ENCODE measurements at regions not wholly inside any gene's neighbourhood (a gene's known extent, or its start where the extent isn't known, plus 50 kb on each side); places are given as distances from the start of the nearest gene placed in this dataset.
A peak's percentile ranks its signal among the peaks of the same experiment; 100 is the strongest.
"Not testable (repeated sequence)": the region's sequence is repeated elsewhere in the genome, so short reads cannot be mapped to it uniquely, and the experiment has no call there.

DNA sequence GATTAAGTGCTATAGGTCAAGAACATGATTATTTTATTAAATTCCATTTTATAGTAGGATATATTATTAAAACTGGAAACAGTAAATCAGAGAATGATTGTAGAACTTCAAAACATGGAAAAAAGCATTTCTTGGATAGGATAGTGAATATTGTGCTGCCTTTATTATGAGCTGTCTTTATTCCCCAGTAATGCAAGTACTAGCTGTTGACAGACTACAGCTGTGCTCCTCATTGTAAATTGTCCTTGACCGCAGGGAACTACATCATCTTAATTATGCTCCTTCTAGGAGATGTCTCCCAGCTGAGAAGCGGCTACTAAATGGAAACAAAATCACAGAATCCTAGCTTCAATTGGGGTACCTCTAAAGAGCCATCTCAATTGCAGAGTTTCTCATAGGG lies 1457.2 kb upstream of the PCDH7 start:
- DNase-seq (ENCODE audit: low read depth in 2 of 2): no peak

DNA sequence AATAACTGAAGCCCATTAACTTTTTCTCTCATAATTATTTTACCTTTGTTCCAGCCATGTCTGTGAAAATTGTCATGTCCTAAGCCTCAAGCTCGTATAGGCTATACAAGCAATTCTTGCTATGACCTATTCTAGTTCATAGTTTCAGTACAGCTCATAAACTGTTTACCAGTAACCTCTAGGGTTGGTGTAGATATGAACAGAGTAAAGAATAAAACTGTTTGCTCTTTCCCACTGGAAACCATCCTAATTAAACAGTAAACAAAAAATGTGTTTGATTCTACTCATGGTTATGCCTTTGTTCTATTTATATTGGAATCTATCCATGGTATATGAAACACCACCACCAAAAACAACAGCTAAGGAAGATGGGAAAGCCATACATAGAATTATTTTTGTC lies 1444.0 kb upstream of the PCDH7 start:
- DNase-seq (ENCODE audit: low read depth in 2 of 2): no peak

DNA sequence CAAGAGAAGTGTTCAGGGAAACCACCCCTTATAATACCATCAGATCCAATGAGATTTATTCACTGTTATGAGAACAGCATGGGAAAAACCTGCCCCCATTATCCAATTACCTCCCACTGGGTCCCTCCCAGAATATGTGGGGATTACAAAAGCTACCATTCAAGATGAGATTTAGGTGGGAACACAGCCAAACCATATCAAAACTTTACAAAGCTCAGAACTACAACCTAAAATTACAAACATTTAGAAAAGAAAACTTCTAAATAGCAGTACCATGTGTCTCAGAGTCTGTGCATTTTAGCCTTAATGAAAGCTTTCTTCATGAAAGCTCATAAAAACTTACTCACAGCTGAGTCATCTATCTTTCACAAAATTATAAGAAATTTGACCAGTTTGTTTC lies 1442.8 kb upstream of the PCDH7 start:
- peak; percentile 4 to 5 for DNase-seq (ENCODE audit: low read depth in 2 of 2)

DNA sequence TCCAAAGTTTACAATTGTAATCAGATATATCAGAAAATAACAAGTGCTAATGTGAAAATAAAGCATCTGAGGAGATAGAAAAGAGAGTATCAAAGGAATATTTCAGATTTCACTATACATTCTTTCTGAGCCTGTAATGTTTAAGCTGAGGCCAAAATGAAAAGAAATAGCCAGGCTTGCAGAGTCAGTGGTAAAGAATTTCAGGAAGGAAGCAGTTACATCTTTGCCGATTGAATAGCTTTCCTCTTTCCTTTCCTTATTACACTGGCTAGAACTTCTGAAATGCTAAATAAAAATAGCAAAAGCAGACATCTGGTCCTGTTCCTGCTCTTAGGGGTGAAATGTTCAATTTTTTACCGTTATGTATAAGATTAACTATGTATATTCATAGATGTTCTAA lies 1441.6 kb upstream of the PCDH7 start:
- peak; percentile 14 to 23 for DNase-seq (ENCODE audit: low read depth in 2 of 2)

DNA sequence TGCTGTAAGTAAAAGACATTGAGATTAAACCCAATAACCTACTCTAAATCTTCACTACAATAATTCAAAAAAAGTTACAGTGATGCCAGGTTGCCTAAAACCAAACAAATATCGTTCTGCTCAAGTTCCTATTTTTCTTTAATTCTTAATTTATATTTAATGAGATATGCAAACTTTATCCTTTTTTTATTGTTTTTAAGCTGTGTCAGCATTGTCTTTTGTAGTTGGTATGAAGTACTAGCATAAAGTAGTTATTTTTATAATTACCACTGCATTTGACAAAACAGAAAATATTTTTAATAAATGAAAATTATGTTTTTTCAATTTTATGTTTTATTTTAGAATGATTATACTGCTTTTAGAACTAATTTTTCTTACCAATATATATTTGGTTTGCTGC lies 1431.1 kb upstream of the PCDH7 start:
- no peak for DNase-seq (ENCODE audit: low read depth in 2 of 2)

DNA sequence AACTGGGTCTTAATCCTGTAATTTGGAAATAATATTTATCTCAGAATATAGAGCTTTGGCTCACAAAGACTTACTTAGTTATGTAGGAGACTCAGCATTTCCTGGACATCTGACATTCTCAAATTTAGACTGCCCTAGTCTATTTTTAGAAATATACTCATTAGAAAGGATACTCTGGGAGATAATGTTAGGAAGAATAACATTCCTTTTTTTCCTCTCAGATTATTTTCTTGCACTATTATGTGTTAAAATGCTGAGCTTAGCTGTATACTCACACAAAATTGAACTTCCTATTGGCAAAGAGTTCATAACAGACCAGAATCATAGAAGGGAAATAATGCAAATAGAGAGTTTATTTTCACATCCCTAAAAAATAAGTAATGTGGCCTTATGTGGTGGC lies 1424.9 kb upstream of the PCDH7 start:
- DNase-seq (ENCODE audit: low read depth in 2 of 2): no peak

DNA sequence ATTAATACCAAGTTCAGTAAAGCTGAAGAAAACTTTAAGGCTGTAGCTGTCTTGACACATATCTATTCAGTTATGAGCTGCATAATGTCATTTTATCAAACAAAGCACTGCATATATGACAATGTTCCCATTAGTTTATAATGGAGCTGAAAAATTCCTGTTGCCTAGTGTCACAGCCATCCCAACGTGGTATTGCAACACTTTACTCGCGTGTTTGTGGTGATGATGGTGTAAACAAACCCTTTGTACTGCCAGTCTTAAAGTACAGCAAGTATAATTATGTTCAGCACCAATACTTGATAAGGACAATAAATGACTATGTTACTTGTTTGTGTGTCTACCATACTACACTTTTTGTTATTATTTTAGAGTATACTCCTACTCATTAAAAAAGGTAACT lies 1415.6 kb upstream of the PCDH7 start:
- no peak for DNase-seq (ENCODE audit: low read depth in 2 of 2)

DNA sequence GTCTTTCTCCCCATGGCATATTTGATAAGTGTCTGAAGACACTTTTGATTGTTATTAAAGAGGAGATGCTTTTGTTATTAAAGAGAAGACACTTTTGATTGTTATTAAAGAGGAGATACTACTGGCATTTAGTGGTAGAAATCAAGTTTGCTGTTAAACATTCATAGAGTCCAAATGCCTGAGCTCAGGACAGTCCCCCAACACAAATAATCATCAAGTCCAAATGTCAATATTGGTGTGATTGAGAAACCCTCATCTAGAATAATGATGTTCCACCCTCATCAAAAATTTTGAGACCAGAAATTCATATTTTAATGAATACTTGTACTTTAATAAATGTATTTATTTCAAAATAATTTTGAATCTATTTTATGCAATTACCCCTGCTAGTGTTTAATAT lies 1412.9 kb upstream of the PCDH7 start:
- DNase-seq (ENCODE audit: low read depth in 2 of 2): no peak

DNA sequence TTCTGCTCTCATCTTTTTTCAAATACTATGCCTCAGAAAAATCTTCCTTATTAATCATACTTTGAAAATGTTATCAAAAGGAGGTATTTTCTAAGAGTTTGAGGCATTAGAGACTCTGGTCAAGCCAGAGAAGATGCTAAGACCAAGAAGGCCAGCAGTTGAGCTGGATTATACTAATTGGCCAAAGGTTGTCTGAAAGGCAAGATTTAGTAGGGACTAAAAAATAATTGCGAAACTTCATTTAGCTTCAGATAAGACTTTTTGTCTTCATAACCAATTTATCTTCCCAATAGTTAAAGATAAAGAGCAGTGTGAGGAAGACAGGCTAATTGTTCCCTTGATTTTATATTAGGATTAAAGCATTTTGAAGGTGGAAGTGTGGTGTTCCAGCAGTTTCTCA lies 1412.4 kb upstream of the PCDH7 start:
- DNase-seq (ENCODE audit: low read depth in 2 of 2): no peak

DNA sequence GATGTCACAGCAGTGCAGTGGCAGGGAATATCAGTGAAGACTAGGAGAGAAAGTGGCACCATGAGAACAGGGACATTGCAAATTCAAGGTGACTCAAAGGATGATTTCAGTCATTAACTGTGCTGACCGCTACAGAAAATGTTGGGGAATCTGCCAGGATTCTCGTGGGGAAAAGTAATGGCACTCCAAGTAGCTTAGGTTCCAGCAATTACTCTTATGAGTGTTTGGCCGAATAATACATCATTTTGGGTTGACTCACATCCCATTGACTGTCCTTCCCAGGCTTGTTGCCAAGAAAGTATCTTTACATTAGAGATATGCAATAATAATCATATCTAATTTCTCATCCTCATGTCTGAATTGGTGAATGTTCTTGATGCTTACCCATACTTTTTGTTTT lies 1411.1 kb upstream of the PCDH7 start:
- peak; percentile 32 to 37 for DNase-seq (ENCODE audit: low read depth in 2 of 2)

DNA sequence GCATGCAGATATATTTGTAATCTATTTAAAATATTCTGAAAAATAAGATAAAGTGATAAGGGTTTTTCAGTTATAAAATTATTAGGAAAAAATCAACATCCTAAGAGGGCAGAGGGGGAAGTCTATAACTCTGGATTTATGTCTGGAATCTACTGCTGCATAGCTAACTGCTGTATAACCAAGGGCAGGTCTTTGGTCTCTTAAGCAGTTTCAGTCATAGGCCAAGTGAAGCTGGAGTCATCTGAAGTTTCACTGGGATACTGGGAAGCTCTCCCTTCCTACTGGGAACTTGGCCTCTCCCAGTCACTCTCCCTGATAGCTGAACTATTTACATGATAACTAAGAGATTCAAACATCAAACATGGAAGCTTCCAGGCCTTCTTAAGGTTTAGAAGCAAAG lies 1409.9 kb upstream of the PCDH7 start:
- DNase-seq (ENCODE audit: low read depth in 2 of 2): no peak

DNA sequence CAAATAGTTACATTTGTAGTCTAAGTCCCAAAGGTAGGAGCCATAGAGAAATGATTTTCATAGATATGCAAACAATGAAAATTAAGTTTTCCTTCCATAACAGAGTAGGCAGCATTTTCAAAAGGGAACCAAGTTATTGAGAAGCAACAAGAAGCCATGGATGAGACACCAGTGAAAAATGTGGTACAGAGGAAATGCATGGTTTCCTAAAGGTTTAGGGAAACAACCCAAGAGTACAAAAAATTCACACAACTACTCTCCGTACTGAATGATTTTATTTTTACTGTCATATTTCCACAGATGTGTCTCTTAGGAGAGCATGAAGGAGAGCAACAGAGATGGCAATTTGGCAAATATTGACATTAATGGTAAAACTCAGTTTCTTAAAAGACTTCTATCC lies 1408.9 kb upstream of the PCDH7 start:
- DNase-seq (ENCODE audit: low read depth in 2 of 2): no peak

DNA sequence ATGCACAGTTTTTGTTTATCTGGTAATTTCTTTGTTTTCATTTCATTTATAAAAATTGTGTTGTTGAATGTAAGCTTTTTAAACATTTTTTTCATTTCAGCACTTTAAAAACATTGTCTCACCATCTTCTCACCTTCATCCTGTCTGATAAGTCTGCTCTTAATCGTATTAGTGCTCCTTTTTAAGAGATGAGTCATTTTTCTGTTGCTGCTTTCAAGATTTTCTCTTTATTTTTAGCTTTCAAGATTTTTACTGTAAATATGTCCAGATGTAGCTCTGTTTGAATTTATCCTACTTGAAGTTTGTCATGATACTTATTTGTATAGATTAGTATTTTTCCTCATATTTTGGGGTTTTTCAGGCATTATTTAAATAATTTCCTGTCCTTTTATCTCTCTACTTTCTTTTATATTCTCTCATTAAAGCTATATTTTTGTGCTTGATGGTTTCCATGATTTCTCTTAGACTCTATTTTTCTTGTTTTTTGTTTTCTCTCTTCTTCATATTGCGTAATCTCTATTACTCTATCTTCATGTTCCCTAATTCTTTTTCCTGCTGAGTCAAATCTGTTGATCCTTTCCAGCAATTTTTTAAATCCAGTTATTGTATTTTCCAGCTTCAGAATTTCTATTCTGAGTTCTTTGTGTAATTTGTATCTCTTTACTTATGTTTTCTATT lies 1400.4 kb upstream of the PCDH7 start:
- DNase-seq (ENCODE audit: low read depth in 2 of 2): no peak

DNA sequence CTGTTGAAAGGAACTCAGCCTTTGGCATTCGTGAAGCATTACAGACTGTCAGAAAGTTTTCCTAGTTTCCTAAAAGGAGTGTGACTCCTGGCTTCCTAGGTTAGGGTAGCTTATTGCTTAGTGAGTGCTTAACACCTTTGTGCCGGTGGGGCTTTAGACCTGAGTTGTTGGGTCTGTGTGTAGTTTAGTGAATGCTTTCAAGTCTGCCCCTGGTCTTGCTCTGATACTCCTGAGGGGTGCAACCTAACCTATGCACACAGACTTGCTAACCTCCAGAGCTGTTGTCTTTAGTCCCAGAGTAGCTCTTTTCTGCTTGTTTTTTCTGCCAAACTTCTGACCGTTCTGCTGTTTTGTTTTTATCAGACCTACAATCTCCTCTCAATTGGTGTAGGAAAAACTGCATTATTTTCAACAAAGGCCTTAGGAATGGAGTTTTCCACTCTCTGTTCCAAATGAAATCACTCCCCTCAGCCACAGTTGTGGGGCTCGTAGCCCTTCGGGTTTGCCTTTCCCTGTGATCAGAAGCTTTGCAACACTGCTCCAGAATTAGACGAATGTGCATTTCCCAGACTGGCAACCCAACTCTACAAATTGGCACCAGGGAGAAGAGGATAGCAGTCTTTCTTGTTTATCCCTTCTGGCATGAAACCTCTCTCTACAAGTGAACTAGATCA lies 1399.1 kb upstream of the PCDH7 start:
- DNase-seq (ENCODE audit: low read depth in 2 of 2): no peak

DNA sequence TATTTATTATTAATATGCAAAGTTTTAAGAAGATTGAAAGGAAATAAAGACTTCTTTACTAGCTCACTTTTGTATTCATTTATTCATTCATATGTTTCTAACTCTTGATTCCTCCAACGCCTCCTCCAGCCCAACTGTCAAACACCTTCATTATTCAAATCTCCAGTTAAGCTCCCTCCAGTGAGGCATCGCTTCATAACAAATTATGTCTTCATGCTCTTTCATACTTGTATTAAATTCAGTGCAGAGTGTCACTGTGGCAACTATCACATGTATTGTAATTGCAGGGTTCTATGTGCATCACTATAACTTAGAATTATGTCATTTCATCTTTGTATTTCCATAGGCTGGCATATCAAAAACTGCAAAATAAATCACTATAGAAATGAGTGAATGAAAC lies 1394.2 kb upstream of the PCDH7 start:
- no peak for DNase-seq (ENCODE audit: low read depth in 2 of 2)

DNA sequence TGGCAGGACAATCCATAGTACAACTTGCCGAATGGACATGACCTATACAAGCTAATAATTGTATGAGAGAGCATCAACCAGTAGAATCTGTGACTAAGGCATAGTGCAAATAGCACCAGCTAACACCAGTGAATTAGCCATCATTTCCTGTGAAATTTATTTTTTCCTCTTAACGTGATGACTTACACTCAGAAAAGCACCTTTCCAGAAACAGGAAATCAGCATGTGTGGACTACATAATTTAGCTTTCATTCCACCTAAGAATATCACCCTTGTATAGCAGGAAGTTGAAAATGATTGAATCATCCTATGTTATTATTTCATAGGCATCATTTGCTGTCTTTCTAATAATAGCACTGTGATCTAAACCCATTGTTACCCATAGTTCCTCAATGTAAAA lies 1393.4 kb upstream of the PCDH7 start:
- DNase-seq (ENCODE audit: low read depth in 2 of 2): no peak

DNA sequence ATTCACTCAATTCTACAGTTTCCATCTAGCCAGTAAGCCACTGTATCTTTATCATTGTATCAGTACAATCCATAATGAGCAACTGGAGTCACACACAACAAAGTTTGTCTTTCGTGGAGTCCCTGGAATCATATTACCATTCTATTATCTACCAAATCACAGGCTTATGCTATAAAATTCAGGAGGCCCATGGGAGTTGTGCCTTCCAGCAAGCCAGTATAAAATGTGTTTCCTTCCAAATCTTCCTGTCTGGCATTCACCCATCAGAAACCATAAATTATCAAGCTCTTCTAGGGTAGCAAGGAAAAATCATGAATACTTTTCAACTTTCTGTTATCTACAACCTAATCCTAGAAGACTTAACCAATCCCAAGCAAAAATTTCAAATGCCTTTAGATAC lies 1383.3 kb upstream of the PCDH7 start:
- DNase-seq (ENCODE audit: low read depth in 2 of 2): peak; percentile 32 to 37

DNA sequence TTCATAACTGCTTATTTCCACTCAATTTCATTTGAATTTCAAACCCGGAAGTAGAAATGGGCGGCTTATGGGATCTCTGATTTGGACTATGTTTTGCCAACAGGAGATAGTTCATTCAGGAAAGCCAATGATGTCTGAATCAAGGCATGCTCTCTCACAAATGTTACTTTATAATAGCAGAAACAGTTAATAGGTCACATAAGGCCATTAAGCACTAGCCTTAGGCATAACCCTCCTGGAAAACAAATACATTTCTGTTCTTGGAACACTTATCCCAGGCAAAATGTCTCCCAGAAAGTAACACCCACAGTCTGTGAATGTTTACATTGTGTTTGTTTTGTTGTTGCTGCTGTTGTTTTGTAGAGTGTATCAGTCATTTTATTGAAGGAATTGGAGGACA lies 1347.2 kb upstream of the PCDH7 start:
- no peak for DNase-seq (ENCODE audit: low read depth in 2 of 2)

DNA sequence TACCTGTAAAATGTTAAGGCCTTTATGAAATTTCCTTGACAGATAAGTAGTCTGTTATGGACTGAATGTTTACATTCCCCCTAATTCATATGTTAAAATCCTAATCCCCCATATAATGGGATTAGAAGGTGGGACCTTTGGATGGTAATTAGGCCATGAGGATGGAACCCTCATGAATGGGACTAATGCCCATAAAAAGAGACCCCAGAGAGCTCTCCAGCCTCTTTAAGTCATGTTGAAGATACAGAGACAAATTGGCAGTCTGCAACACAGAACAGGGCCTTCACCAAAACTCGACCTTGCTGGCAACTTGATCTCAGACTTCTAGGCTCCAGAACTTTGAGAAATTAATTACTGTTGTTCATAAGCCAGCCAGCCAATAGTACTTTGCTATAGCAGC lies 1344.5 kb upstream of the PCDH7 start:
- DNase-seq (ENCODE audit: low read depth in 2 of 2): no peak

DNA sequence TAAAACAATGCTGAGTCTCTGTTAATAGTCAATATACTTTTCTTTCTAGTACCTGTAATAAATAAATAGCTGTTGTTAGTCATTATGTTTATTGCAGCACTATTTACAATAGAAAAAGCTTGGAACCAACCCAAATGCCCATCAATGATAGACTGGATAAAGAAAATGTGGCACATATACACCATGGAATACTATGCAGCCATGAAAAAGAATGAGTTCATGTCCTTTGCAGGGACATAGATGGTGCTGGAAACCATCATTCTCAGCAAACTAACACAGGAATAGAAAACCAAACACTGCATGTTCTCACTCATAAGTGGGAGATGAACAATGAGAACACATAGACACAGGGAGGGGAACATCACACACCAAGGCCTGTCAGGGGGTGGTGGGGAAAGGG lies 1341.9 kb upstream of the PCDH7 start:
- not testable (repeated sequence) for DNase-seq (ENCODE audit: low read depth in 2 of 2)

DNA sequence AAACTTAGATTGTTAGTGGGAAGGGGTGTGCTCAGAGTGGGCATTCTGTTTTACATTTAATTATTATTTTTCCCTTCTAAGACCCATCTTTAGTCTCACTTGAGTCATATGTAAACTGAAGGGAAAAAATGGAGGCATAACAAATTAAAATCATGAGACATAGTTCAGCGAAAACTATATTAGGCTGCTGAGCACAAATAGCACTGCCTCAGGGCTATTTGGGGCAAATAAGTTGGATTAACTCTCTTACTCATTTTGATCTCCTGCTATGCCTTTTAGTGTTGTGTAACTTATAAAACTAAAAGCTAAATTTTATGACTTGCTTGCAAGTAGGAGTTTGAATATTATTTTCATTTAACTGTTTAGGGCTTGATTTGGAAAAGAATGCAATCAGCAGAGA lies 1329.2 kb upstream of the PCDH7 start:
- DNase-seq (ENCODE audit: low read depth in 2 of 2): no peak

DNA sequence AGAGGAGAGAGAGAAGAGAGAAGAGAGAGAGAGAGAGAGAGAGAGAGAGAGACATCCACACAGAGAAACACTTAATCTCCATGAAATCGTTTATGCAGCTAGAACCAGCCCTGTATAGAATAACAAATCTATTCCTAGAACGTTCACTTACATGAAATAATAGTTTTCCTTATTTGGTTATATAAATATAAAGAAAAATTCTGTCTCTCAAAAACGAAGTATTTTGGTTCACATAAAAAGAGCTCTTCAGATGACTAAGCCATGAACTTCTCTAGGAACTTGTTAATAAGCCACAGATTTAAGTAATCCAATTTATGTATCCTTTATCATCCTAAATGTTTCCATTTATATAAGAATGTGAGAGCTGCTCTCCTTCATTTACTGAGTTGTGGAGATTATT lies 1315.1 kb upstream of the PCDH7 start:
- DNase-seq (ENCODE audit: low read depth in 2 of 2): no peak

DNA sequence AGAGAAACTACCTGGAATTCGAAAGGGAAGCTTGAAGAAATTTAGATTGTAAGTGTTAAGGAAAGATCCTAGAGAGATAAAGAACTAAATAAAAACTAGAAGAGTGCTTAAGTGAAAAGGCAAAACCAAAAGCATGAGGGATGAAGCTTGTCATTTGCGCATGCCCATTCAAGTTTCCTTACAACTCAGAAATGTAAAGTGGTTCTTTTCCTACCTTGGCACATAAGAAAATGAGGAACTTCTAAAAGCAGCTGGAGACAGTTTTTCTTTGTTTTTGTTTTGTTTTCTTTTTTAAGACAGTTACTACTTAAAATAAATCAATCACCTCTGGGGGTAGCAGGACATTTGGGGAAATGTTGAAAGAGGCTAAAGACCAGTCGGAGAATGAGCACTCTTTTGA lies 1304.4 kb upstream of the PCDH7 start:
- no peak for DNase-seq (ENCODE audit: low read depth in 2 of 2)

Data from fibroblast of skin of left quadriceps (primary cell).